ENCODE measurements at regions not wholly inside any gene's neighbourhood (a gene's known extent, or its start where the extent isn't known, plus 50 kb on each side); places are given as distances from the start of the nearest gene placed in this dataset.

GRCh38 chr3:148234536-148234935 lies 463.2 kb upstream of the AGTR1 start:
- H3K27ac ChIP-seq = no peak overlapping the region
- no peak for TF ChIP-seq POLR2A (IDR thresholded peaks at IDR 0.05)
- no peak for TF ChIP-seq CTCF (IDR thresholded peaks at IDR 0.05)
- WGBS, 2 donors = 11 to 20% methylated on average over 1 of the region's 1 CpG
- no peak for DNase-seq (ENCODE audit: low spot score in 2 of 2)
- no peaks in the 10 kb centered on the region for H3K36me3 ChIP-seq
- no peaks in the 10 kb centered on the region for H3K9me3 ChIP-seq
- H3K4me1 ChIP-seq = no peaks in the 10 kb centered on the region
- no peaks in the 10 kb centered on the region for H3K27me3 ChIP-seq
- H3K4me3 ChIP-seq = no peak overlapping the region

GRCh38 chr3:148235566-148235965 lies 462.1 kb upstream of the AGTR1 start:
- Histone ChIP-seq H3K36me3 (no peaks in the 10 kb centered on the region), H3K27me3 (no peaks in the 10 kb centered on the region), H3K9me3 (no peaks in the 10 kb centered on the region), H3K4me1 (no peaks in the 10 kb centered on the region), H3K4me3 (no peak overlapping the region), H3K27ac (no peak overlapping the region)
- DNase-seq (ENCODE audit: low spot score in 2 of 2) = no peak
- WGBS, 2 donors = 84 to 85% methylated on average over 3 of the region's 3 CpGs
- no peak for TF ChIP-seq POLR2A (IDR thresholded peaks at IDR 0.05)
- TF ChIP-seq EP300 (IDR thresholded peaks at IDR 0.05) = no peak
- no peak for TF ChIP-seq CTCF (IDR thresholded peaks at IDR 0.05)

- Histone ChIP-seq H3K4me1 (no peaks in the 10 kb centered on the region), H3K36me3 (no peaks in the 10 kb centered on the region), H3K27ac (no peak overlapping the region), H3K4me3 (no peak overlapping the region), H3K27me3 (no peaks in the 10 kb centered on the region), H3K9me3 (no peaks in the 10 kb centered on the region)
- DNase-seq (ENCODE audit: low spot score in 2 of 2) = no peak
- TF ChIP-seq CTCF (IDR thresholded peaks at IDR 0.05) = no peak
- TF ChIP-seq EP300 (IDR thresholded peaks at IDR 0.05) = no peak
- TF ChIP-seq POLR2A (IDR thresholded peaks at IDR 0.05) = no peak
- 85 to 88% methylated on average over 1 of the region's 1 CpG for WGBS, 2 donors
Observed at GRCh38 chr3:148238421-148238821, 459.3 kb upstream of the AGTR1 start.

GRCh38 chr3:148240351-148240750 lies 457.4 kb upstream of the AGTR1 start:
- no peak overlapping the region for H3K4me3 ChIP-seq
- no peaks in the 10 kb centered on the region for H3K27me3 ChIP-seq
- H3K36me3 ChIP-seq = no peaks in the 10 kb centered on the region
- H3K4me1 ChIP-seq = no peaks in the 10 kb centered on the region
- TF ChIP-seq CTCF (IDR thresholded peaks at IDR 0.05) (no peak), EP300 (IDR thresholded peaks at IDR 0.05) (no peak), POLR2A (IDR thresholded peaks at IDR 0.05) (no peak)
- no peak overlapping the region for H3K27ac ChIP-seq
- no peak for DNase-seq (ENCODE audit: low spot score in 2 of 2)
- no peaks in the 10 kb centered on the region for H3K9me3 ChIP-seq
- WGBS, 2 donors = 53 to 63% methylated on average over 3 of the region's 3 CpGs

- Histone ChIP-seq H3K4me3 (no peak overlapping the region), H3K27ac (no peak overlapping the region), H3K4me1 (no peaks in the 10 kb centered on the region), H3K36me3 (no peaks in the 10 kb centered on the region), H3K27me3 (no peaks in the 10 kb centered on the region), H3K9me3 (no peaks in the 10 kb centered on the region)
- WGBS, 2 donors = 50 to 56% methylated on average over 1 of the region's 1 CpG
- no peak for DNase-seq (ENCODE audit: low spot score in 2 of 2)
- TF ChIP-seq CTCF (IDR thresholded peaks at IDR 0.05) (no peak), POLR2A (IDR thresholded peaks at IDR 0.05) (no peak)
Observed at GRCh38 chr3:148243609-148244008, 454.1 kb upstream of the AGTR1 start.
